ENCODE measurements at regions not wholly inside any gene's neighbourhood (a gene's known extent, or its start where the extent isn't known, plus 50 kb on each side); places are given as distances from the start of the nearest gene placed in this dataset.

- intact Hi-C loops (cut with DNase I; ENCODE audit: low total_unique reads): no loop called here
- TF ChIP-seq CTCF (IDR thresholded peaks at IDR 0.05): no peak
Measured at GRCh38 chr12:124236625-124237031, 58.3 kb upstream of the RFLNA start.

GRCh38 chr12:124238886-124239285 lies 56.0 kb upstream of the RFLNA start:
- intact Hi-C loops (cut with DNase I; ENCODE audit: low total_unique reads): no loop called here
- TF ChIP-seq CTCF (IDR thresholded peaks at IDR 0.05): no peak
- peaks cover 0 to 4% of the 10 kb centered on the region in 2 donors for H3K27me3 ChIP-seq
- H3K27ac ChIP-seq: no peak overlapping the region
- no peaks in the 10 kb centered on the region for H3K4me1 ChIP-seq
- no peak for DNase-seq
- peaks cover 0 to 2% (median 0%) of the 10 kb centered on the region in 3 donors for H3K9me3 ChIP-seq
- H3K4me3 ChIP-seq: no peak overlapping the region
- H3K36me3 ChIP-seq: no peaks in the 10 kb centered on the region

More at GRCh38 chr12:124236625-124237031, 58.3 kb upstream of the RFLNA start:
- Histone ChIP-seq H3K36me3 (no peaks in the 10 kb centered on the region), H3K27ac (no peak overlapping the region), H3K4me1 (no peaks in the 10 kb centered on the region), H3K9me3 (no peaks in the 10 kb centered on the region), H3K27me3 (peaks cover 0 to 6% of the 10 kb centered on the region in 2 donors), H3K4me3 (no peak overlapping the region)
- no peak for DNase-seq

- DNase-seq: no peak
- Histone ChIP-seq H3K27ac (no peak overlapping the region), H3K36me3 (no peaks in the 10 kb centered on the region), H3K27me3 (peaks cover 0 to 7% of the 10 kb centered on the region in 2 donors), H3K4me3 (no peak overlapping the region), H3K9me3 (peaks cover 0 to 17% (median 0%) of the 10 kb centered on the region in 3 donors), H3K4me1 (no peaks in the 10 kb centered on the region)
- no peak for TF ChIP-seq CTCF (IDR thresholded peaks at IDR 0.05)
- intact Hi-C loops (cut with DNase I; ENCODE audit: low total_unique reads): no loop called here
Measured at GRCh38 chr12:124240493-124240892, 54.4 kb upstream of the RFLNA start.

- intact Hi-C loops (cut with DNase I; ENCODE audit: low total_unique reads): no loop called here
- no peak for TF ChIP-seq CTCF (IDR thresholded peaks at IDR 0.05)
Measured at GRCh38 chr12:124241776-124242528, 52.9 kb upstream of the RFLNA start.

GRCh38 chr12:124242529-124243065 lies 52.3 kb upstream of the RFLNA start:
- H3K27me3 ChIP-seq: peaks cover 0 to 7% of the 10 kb centered on the region in 2 donors
- intact Hi-C loops (cut with DNase I; ENCODE audit: low total_unique reads): no loop called here
- H3K36me3 ChIP-seq: no peaks in the 10 kb centered on the region
- DNase-seq: no peak
- H3K4me3 ChIP-seq: no peak overlapping the region
- H3K9me3 ChIP-seq: peaks cover 0 to 38% (median 12%) of the 10 kb centered on the region in 3 donors
- no peak overlapping the region for H3K27ac ChIP-seq
- no peaks in the 10 kb centered on the region for H3K4me1 ChIP-seq
- no peak for TF ChIP-seq CTCF (IDR thresholded peaks at IDR 0.05)

More at GRCh38 chr12:124241776-124242528, 52.9 kb upstream of the RFLNA start:
- H3K4me3 ChIP-seq: no peak overlapping the region
- no peak for DNase-seq
- H3K27ac ChIP-seq: no peak overlapping the region
- H3K36me3 ChIP-seq: no peaks in the 10 kb centered on the region
- H3K9me3 ChIP-seq: peaks cover 0 to 31% (median 8%) of the 10 kb centered on the region in 3 donors
- H3K4me1 ChIP-seq: no peaks in the 10 kb centered on the region
- peaks cover 0 to 7% of the 10 kb centered on the region in 2 donors for H3K27me3 ChIP-seq
